WTC11 (cell line): ENCODE measurements at regions not wholly inside any gene's neighbourhood (a gene's known extent, or its start where the extent isn't known, plus 50 kb on each side); places are given as distances from the start of the nearest gene placed in this dataset.

Experiments used
- ATAC-seq: fragments of 200-7000 bp; cut with Tn5 transposase; 2 replicates; pipeline ENCODE4 v1.10.0; 2021; ENCODE audit warnings: mild to moderate bottlenecking, moderate library complexity
- CTCF ChIA-PET: fragments of 300-600 bp; sonication (Branson Sonifier 250); formaldehyde crosslinking; loops from one replicate; lab custom pipeline; 2021; ENCODE audit warnings: antibody characterized with exemption; lab: Charles Lee
- POLR2A ChIA-PET: fragments of 350-600 bp; sonication (Branson Sonifier 250); formaldehyde crosslinking; loops from one replicate; lab custom pipeline; 2021; ENCODE audit warnings: antibody characterized with exemption; lab: Charles Lee
- DNase-seq: peaks from one replicate; pipeline ENCODE4 v3.0.0; 2021; ENCODE audit warnings: low spot score
- H3K27ac Mint-ChIP-seq: 2 replicates; pipeline ENCODE4 v1.8.0; 2021; ENCODE audit warnings: mixed read lengths
- H3K27me3 Mint-ChIP-seq: 2 replicates; pipeline ENCODE4 v1.8.0; 2021; ENCODE audit warnings: low read depth, mild to moderate bottlenecking, moderate library complexity, mixed read lengths
- H3K36me3 Mint-ChIP-seq: 2 replicates; pipeline ENCODE4 v1.8.0; 2021; ENCODE audit warnings: mixed read lengths
- H3K4me1 Mint-ChIP-seq: 2 replicates; pipeline ENCODE4 v1.8.0; 2022; ENCODE audit warnings: mixed read lengths
- H3K4me3 Mint-ChIP-seq: 2 replicates; pipeline ENCODE4 v1.8.0; 2021; ENCODE audit warnings: mild to moderate bottlenecking, moderate library complexity, mixed read lengths
- H3K9me3 Mint-ChIP-seq: 2 replicates; pipeline ENCODE4 v1.8.0; 2021; ENCODE audit warnings: mixed read lengths
- E2F5 ChIP-seq: sonication (generic); formaldehyde crosslinking; IDR thresholded peaks from 2 replicates; pipeline ENCODE4 v1.8.1; 2022; ENCODE audit warnings: mild to moderate bottlenecking, moderate library complexity, missing genetic modification reagents
- GABPB1 ChIP-seq: sonication (generic); formaldehyde crosslinking; IDR thresholded peaks from 2 replicates; pipeline ENCODE4 v1.8.1; 2023; ENCODE audit warnings: mild to moderate bottlenecking, missing genetic modification reagents
- GRHL2 ChIP-seq: fragments of 250-450 bp; sonication (Bioruptor Pico); IDR thresholded peaks from 2 replicates; pipeline ENCODE4 v1.8.0; 2022; ENCODE audit warnings: mild to moderate bottlenecking, moderate library complexity; ENCODE audit not compliant: insufficient replicate concordance, severe bottlenecking
- GTF2I ChIP-seq: fragments of 250-450 bp; sonication (Bioruptor Pico); conservative IDR thresholded peaks from 2 replicates; pipeline ENCODE4 v1.4.0; 2021; ENCODE audit warnings: mild to moderate bottlenecking
- NFATC4 ChIP-seq: fragments of 250-450 bp; sonication (Bioruptor Pico); IDR thresholded peaks from 2 replicates; pipeline ENCODE4 v1.9.0; 2021; ENCODE audit warnings: mild to moderate bottlenecking
- NFE2L1 ChIP-seq: sonication (generic); formaldehyde crosslinking; IDR thresholded peaks from 2 replicates; pipeline ENCODE4 v1.8.1; 2023; ENCODE audit warnings: missing genetic modification reagents
- NR2C2 ChIP-seq: sonication (generic); formaldehyde crosslinking; IDR thresholded peaks from 2 replicates; pipeline ENCODE4 v1.8.0; 2022; ENCODE audit warnings: mild to moderate bottlenecking, missing genetic modification reagents
- PRRX2 ChIP-seq: fragments of 250-450 bp; sonication (Bioruptor Pico); IDR thresholded peaks from 2 replicates; pipeline ENCODE4 v1.8.0; 2021; ENCODE audit warnings: mild to moderate bottlenecking
- TCF7 ChIP-seq: sonication (generic); formaldehyde crosslinking; IDR thresholded peaks from 2 replicates; pipeline ENCODE4 v1.8.0; 2022; ENCODE audit warnings: mild to moderate bottlenecking, low read depth, missing genetic modification reagents, moderate library complexity
- TEAD1 ChIP-seq: sonication (generic); formaldehyde crosslinking; IDR thresholded peaks from 2 replicates; pipeline ENCODE4 v1.8.0; 2022; ENCODE audit warnings: mild to moderate bottlenecking, missing genetic modification reagents
- TEAD4 ChIP-seq: sonication (generic); formaldehyde crosslinking; IDR thresholded peaks from 2 replicates; pipeline ENCODE4 v1.8.0; 2022; ENCODE audit warnings: mild to moderate bottlenecking, missing genetic modification reagents
- ZBTB21 ChIP-seq: sonication (generic); formaldehyde crosslinking; IDR thresholded peaks from 2 replicates; pipeline ENCODE4 v1.8.1; 2023; ENCODE audit warnings: mild to moderate bottlenecking, missing genetic modification reagents, borderline replicate concordance
- ZNF138 ChIP-seq: sonication (generic); formaldehyde crosslinking; conservative IDR thresholded peaks from 2 replicates; pipeline ENCODE4 v1.8.1; 2022; ENCODE audit warnings: mild to moderate bottlenecking, moderate library complexity, missing genetic modification reagents
- ZNF317 ChIP-seq: sonication (generic); formaldehyde crosslinking; IDR thresholded peaks from 2 replicates; pipeline ENCODE4 v1.8.1; 2023; ENCODE audit warnings: low read depth, mild to moderate bottlenecking, moderate library complexity, missing genetic modification reagents, borderline replicate concordance
- ZNF671 ChIP-seq: fragments of 250-450 bp; sonication (Bioruptor Pico); IDR thresholded peaks from 2 replicates; pipeline ENCODE4 v1.8.0; 2021; ENCODE audit warnings: mild to moderate bottlenecking
- ZSCAN18 ChIP-seq: fragments of 250-450 bp; sonication (Bioruptor Pico); IDR thresholded peaks from 2 replicates; pipeline ENCODE4 v2.1.2; 2022; ENCODE audit warnings: mild to moderate bottlenecking, moderate library complexity
- TF ChIP-seq, protein P1 (sequence below): sonication (generic); formaldehyde crosslinking; IDR thresholded peaks from 2 replicates; pipeline ENCODE4 v1.8.1; 2023; ENCODE audit warnings: mild to moderate bottlenecking, missing genetic modification reagents, moderate library complexity
- TF ChIP-seq, protein P2 (sequence below): sonication (generic); formaldehyde crosslinking; IDR thresholded peaks from 2 replicates; pipeline ENCODE4 v1.8.0; 2022; ENCODE audit warnings: mild to moderate bottlenecking, missing genetic modification reagents

GRCh38 chr9:79913867-79914266 lies 342.1 kb downstream of the TLE4 start (continued):
- no peak for TF ChIP-seq GABPB1

- no peaks in the 10 kb centered on the region; the same call in 1 of the 2 replicates for H3K27me3 Mint-ChIP-seq
- DNase-seq: no peak
- ChIA-PET POLR2A (no interaction called here), CTCF (no interaction called here)
- peaks cover 3% of the 10 kb centered on the region; the same call in 1 of the 2 replicates for H3K36me3 Mint-ChIP-seq
- H3K4me3 Mint-ChIP-seq: no peak overlapping the region
- TF ChIP-seq ZSCAN18 (CRISPR knock-in tag): no peak
- TF ChIP-seq, protein P1, sequence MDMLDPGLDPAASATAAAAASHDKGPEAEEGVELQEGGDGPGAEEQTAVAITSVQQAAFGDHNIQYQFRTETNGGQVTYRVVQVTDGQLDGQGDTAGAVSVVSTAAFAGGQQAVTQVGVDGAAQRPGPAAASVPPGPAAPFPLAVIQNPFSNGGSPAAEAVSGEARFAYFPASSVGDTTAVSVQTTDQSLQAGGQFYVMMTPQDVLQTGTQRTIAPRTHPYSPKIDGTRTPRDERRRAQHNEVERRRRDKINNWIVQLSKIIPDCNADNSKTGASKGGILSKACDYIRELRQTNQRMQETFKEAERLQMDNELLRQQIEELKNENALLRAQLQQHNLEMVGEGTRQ: peak; percentile 50; the same call in 1 of the 2 replicates
- TF ChIP-seq, all 79 proteins: peak for 1
- H3K27ac Mint-ChIP-seq: no peak overlapping the region
- peaks cover 17% of the 10 kb centered on the region for H3K9me3 Mint-ChIP-seq
- no peak for ATAC-seq
- no peaks in the 10 kb centered on the region for H3K4me1 Mint-ChIP-seq
Observed at GRCh38 chr9:79912318-79913070, 340.7 kb downstream of the TLE4 start.

- ChIA-PET POLR2A (no interaction called here), CTCF (no interaction called here)
- no peaks in the 10 kb centered on the region; the same call in 1 of the 2 replicates for H3K27me3 Mint-ChIP-seq
- H3K4me3 Mint-ChIP-seq: no peak overlapping the region
- ATAC-seq (no peak), DNase-seq (no peak)
- no peak overlapping the region for H3K27ac Mint-ChIP-seq
- no peak for TF ChIP-seq NR2C2 (CRISPR knock-in tag)
- no peak for TF ChIP-seq PRRX2 (CRISPR knock-in tag)
- TF ChIP-seq TCF7 (CRISPR knock-in tag): no peak
- TF ChIP-seq ZNF671: no peak
- no peak for TF ChIP-seq GTF2I (CRISPR knock-in tag)
- H3K36me3 Mint-ChIP-seq: peaks cover 3% of the 10 kb centered on the region; the same call in 1 of the 2 replicates
- H3K4me1 Mint-ChIP-seq: no peaks in the 10 kb centered on the region
- H3K9me3 Mint-ChIP-seq: peaks cover 17% of the 10 kb centered on the region
Observed at GRCh38 chr9:79911724-79912123, 340.0 kb downstream of the TLE4 start.

GRCh38 chr9:79902825-79903600 lies 331.2 kb downstream of the TLE4 start:
- no peak for ATAC-seq
- ChIA-PET CTCF (no interaction called here), POLR2A (no interaction called here)
- no peaks in the 10 kb centered on the region for H3K9me3 Mint-ChIP-seq
- no peak overlapping the region for H3K27ac Mint-ChIP-seq
- DNase-seq: no peak
- no peaks in the 10 kb centered on the region for H3K4me1 Mint-ChIP-seq
- no peak overlapping the region for H3K4me3 Mint-ChIP-seq
- H3K36me3 Mint-ChIP-seq: no peaks in the 10 kb centered on the region
- no peaks in the 10 kb centered on the region for H3K27me3 Mint-ChIP-seq
- TF ChIP-seq ZNF138 (no peak), E2F5 (CRISPR knock-in tag) (no peak), ZNF671 (no peak), PRRX2 (CRISPR knock-in tag) (no peak), ZNF317 (no peak), ZBTB21 (CRISPR knock-in tag) (no peak), TEAD1 (CRISPR knock-in tag) (no peak), TEAD4 (no peak), NFATC4 (CRISPR knock-in tag) (no peak), NFE2L1 (CRISPR knock-in tag) (no peak), GRHL2 (CRISPR knock-in tag) (no peak)
- TF ChIP-seq, protein P2, sequence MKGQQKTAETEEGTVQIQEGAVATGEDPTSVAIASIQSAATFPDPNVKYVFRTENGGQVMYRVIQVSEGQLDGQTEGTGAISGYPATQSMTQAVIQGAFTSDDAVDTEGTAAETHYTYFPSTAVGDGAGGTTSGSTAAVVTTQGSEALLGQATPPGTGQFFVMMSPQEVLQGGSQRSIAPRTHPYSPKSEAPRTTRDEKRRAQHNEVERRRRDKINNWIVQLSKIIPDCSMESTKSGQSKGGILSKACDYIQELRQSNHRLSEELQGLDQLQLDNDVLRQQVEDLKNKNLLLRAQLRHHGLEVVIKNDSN (CRISPR knock-in tag): no peak
